A549 (cell line): ENCODE measurements at regions not wholly inside any gene's neighbourhood (a gene's known extent, or its start where the extent isn't known, plus 50 kb on each side); places are given as distances from the start of the nearest gene placed in this dataset.

ENCODE experiments used
- CHD2 ChIP-seq: fragments of 150-350 bp; IDR thresholded peaks from 2 replicates; pipeline ENCODE4 v1.6.1; 2014; ENCODE audit warnings: low read length; ENCODE audit not compliant: partially characterized antibody
- HDAC2 ChIP-seq: fragments of 200-600 bp; sonication (generic); IDR thresholded peaks from 2 replicates; pipeline ENCODE4 v1.6.1; 2016
- MAX ChIP-seq: IDR thresholded peaks from 2 replicates; pipeline ENCODE4 v1.6.1; 2012
- MYC ChIP-seq: IDR thresholded peaks from 2 replicates; pipeline ENCODE4 v1.6.1; 2012; ENCODE audit warnings: mild to moderate bottlenecking, inconsistent platforms, low read length, improper control_type of control experiment, borderline replicate concordance
- PHF8 ChIP-seq: fragments of 200-600 bp; sonication (generic); IDR thresholded peaks from 2 replicates; pipeline ENCODE4 v1.6.1; 2016; ENCODE audit warnings: low read depth, mild to moderate bottlenecking, antibody characterized with exemption, moderate library complexity, borderline replicate concordance
- POLR2A ChIP-seq: IDR thresholded peaks from 2 replicates; pipeline ENCODE4 v1.6.1; 2012; ENCODE audit warnings: mild to moderate bottlenecking, low read length
- RARB ChIP-seq: fragments of 250-450 bp; sonication (Bioruptor Pico); IDR thresholded peaks from 2 replicates; pipeline ENCODE4 v1.8.0; 2021; ENCODE audit warnings: mild to moderate bottlenecking, moderate library complexity
- SMC3 ChIP-seq: fragments of >200 bp; sonication (Bioruptor Twin); formaldehyde crosslinking; IDR thresholded peaks from 3 replicates; pipeline ENCODE4 v1.6.1; 2018; ENCODE audit warnings: inconsistent platforms
- SREBF2 ChIP-seq: fragments of 450-650 bp; IDR thresholded peaks from 2 replicates; pipeline ENCODE4 v1.6.1; 2014; ENCODE audit warnings: mild to moderate bottlenecking, moderate library complexity
- USF2 ChIP-seq: fragments of 450-650 bp; IDR thresholded peaks from 2 replicates; pipeline ENCODE4 v1.6.1; 2014; ENCODE audit warnings: antibody characterized with exemption
- ZSCAN20 ChIP-seq: fragments of 250-450 bp; sonication (Bioruptor Pico); IDR thresholded peaks from 2 replicates; pipeline ENCODE4 v1.8.0; 2022; ENCODE audit warnings: mild to moderate bottlenecking, moderate library complexity
- TF ChIP-seq, protein P1 (sequence below): fragments of >200 bp; sonication (Bioruptor Twin); formaldehyde crosslinking; IDR thresholded peaks from 3 replicates; pipeline ENCODE4 v1.5.1; 2016
- TF ChIP-seq, protein P2 (sequence below): fragments of 200-600 bp; sonication (generic); IDR thresholded peaks from 2 replicates; pipeline ENCODE4 v1.6.1; 2016; ENCODE audit warnings: antibody characterized with exemption, mild to moderate bottlenecking, moderate library complexity

- TF ChIP-seq, protein P1, sequence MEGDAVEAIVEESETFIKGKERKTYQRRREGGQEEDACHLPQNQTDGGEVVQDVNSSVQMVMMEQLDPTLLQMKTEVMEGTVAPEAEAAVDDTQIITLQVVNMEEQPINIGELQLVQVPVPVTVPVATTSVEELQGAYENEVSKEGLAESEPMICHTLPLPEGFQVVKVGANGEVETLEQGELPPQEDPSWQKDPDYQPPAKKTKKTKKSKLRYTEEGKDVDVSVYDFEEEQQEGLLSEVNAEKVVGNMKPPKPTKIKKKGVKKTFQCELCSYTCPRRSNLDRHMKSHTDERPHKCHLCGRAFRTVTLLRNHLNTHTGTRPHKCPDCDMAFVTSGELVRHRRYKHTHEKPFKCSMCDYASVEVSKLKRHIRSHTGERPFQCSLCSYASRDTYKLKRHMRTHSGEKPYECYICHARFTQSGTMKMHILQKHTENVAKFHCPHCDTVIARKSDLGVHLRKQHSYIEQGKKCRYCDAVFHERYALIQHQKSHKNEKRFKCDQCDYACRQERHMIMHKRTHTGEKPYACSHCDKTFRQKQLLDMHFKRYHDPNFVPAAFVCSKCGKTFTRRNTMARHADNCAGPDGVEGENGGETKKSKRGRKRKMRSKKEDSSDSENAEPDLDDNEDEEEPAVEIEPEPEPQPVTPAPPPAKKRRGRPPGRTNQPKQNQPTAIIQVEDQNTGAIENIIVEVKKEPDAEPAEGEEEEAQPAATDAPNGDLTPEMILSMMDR: no peak
- TF ChIP-seq SMC3 (no peak), HDAC2 (no peak), ZSCAN20 (CRISPR knock-in tag) (no peak), MAX (no peak), POLR2A (no peak), MYC (no peak), USF2 (no peak), CHD2 (no peak), PHF8 (no peak), SREBF2 (no peak), RARB (CRISPR knock-in tag) (no peak)
- TF ChIP-seq, protein P2, sequence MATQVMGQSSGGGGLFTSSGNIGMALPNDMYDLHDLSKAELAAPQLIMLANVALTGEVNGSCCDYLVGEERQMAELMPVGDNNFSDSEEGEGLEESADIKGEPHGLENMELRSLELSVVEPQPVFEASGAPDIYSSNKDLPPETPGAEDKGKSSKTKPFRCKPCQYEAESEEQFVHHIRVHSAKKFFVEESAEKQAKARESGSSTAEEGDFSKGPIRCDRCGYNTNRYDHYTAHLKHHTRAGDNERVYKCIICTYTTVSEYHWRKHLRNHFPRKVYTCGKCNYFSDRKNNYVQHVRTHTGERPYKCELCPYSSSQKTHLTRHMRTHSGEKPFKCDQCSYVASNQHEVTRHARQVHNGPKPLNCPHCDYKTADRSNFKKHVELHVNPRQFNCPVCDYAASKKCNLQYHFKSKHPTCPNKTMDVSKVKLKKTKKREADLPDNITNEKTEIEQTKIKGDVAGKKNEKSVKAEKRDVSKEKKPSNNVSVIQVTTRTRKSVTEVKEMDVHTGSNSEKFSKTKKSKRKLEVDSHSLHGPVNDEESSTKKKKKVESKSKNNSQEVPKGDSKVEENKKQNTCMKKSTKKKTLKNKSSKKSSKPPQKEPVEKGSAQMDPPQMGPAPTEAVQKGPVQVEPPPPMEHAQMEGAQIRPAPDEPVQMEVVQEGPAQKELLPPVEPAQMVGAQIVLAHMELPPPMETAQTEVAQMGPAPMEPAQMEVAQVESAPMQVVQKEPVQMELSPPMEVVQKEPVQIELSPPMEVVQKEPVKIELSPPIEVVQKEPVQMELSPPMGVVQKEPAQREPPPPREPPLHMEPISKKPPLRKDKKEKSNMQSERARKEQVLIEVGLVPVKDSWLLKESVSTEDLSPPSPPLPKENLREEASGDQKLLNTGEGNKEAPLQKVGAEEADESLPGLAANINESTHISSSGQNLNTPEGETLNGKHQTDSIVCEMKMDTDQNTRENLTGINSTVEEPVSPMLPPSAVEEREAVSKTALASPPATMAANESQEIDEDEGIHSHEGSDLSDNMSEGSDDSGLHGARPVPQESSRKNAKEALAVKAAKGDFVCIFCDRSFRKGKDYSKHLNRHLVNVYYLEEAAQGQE: no peak
Measured at GRCh38 chr5:106985174-106985573, 685.6 kb downstream of the EFNA5 start.
